GM12878 (cell line): ENCODE measurements at regions not wholly inside any gene's neighbourhood (a gene's known extent, or its start where the extent isn't known, plus 50 kb on each side); places are given as distances from the start of the nearest gene placed in this dataset.

Source experiments
- ATF7 ChIP-seq: fragments of 450-650 bp; IDR thresholded peaks from 2 replicates; pipeline ENCODE4 v1.6.1; 2016; ENCODE audit warnings: low read depth, mild to moderate bottlenecking
- CREM ChIP-seq: IDR thresholded peaks from 2 replicates; pipeline ENCODE4 v1.6.1; 2014; ENCODE audit warnings: antibody characterized with exemption, low read depth
- CTCF ChIP-seq, 3 experiments: IDR thresholded peaks in 2 of 3; conservative IDR thresholded peaks in 1 of 3; 2 replicates each; pipeline ENCODE4 v1.5.1; 2011; ENCODE audit warnings: low read depth in 3 of 3, low read length in 3 of 3, mild to moderate bottlenecking in 3 of 3, control low read depth in 2 of 3, moderate library complexity in 2 of 3, inconsistent platforms in 1 of 3, mixed read lengths in 1 of 3; ENCODE audit not compliant: control insufficient read depth in 2 of 3, insufficient read depth in 1 of 3; ENCODE audit errors: extremely low read depth in 1 of 3
- E2F4 ChIP-seq: IDR thresholded peaks from 2 replicates; pipeline ENCODE4 v1.6.1; 2012; ENCODE audit warnings: low read depth, low read length, improper control_type of control experiment
- EP300 ChIP-seq, 2 experiments: fragments of 150-350 bp in 1 of 2; IDR thresholded peaks; 2 replicates each; pipeline ENCODE4 v1.6.1; 2011 to 2012; ENCODE audit warnings: low read depth in 2 of 2, low read length in 2 of 2, borderline replicate concordance in 1 of 2, improper control_type of control experiment in 1 of 2, inconsistent platforms in 1 of 2; ENCODE audit not compliant: control insufficient read depth in 1 of 2
- EZH2 ChIP-seq: IDR thresholded peaks from 2 replicates; pipeline ENCODE4 v1.6.1; 2012; ENCODE audit warnings: low read depth, mild to moderate bottlenecking, control low read depth, inconsistent platforms, low read length, borderline replicate concordance; ENCODE audit not compliant: control insufficient read depth
- GABPA ChIP-seq: IDR thresholded peaks from 2 replicates; pipeline ENCODE4 v1.6.1; 2014; ENCODE audit warnings: antibody characterized with exemption, low read depth, mild to moderate bottlenecking, inconsistent platforms
- HDGF ChIP-seq: fragments of 450-650 bp; IDR thresholded peaks from 2 replicates; pipeline ENCODE4 v1.6.1; 2016; ENCODE audit warnings: antibody characterized with exemption
- JUND ChIP-seq: IDR thresholded peaks from 2 replicates; pipeline ENCODE4 v1.6.1; 2012; ENCODE audit warnings: low read depth, mild to moderate bottlenecking, low read length, improper control_type of control experiment, moderate library complexity
- KDM1A ChIP-seq: fragments of 200-600 bp; sonication (generic); IDR thresholded peaks from 2 replicates; pipeline ENCODE4 v1.6.1; 2016; ENCODE audit warnings: borderline replicate concordance
- RAD21 ChIP-seq: IDR thresholded peaks from 2 replicates; pipeline ENCODE4 v1.6.1; 2011; ENCODE audit warnings: mild to moderate bottlenecking, low read depth, low read length, moderate library complexity; ENCODE audit not compliant: insufficient read depth
- SP1 ChIP-seq: IDR thresholded peaks from one replicate; pipeline ENCODE4 v1.6.1; 2011; ENCODE audit warnings: low read depth, low read length
- TCF7 ChIP-seq: IDR thresholded peaks from 2 replicates; pipeline ENCODE4 v1.6.1; 2014; ENCODE audit warnings: antibody characterized with exemption, borderline replicate concordance
- ZNF274 ChIP-seq: IDR thresholded peaks from one replicate; pipeline ENCODE4 v1.8.0; 2011; ENCODE audit not compliant: insufficient read length, insufficient read depth

- no peak for TF ChIP-seq TCF7
- no peak for TF ChIP-seq CTCF (IDR thresholded peaks at IDR 0.05 in 2 of 3, conservative IDR thresholded peaks at IDR 0.05 in 1 of 3; ENCODE audit: control insufficient read depth in 2 of 3, extremely low read depth in 1 of 3, insufficient read depth in 1 of 3, low read depth in 3 of 3, low read length in 3 of 3)
- TF ChIP-seq EZH2, result no peak
- no peak for TF ChIP-seq GABPA
- TF ChIP-seq KDM1A, result no peak
- no peak for TF ChIP-seq ATF7
- TF ChIP-seq HDGF, result no peak
- no peak for TF ChIP-seq JUND
- no peak for TF ChIP-seq ZNF274
- no peak for TF ChIP-seq EP300 (IDR thresholded peaks at IDR 0.05; ENCODE audit: borderline replicate concordance in 1 of 2, control insufficient read depth in 1 of 2, low read depth in 2 of 2, low read length in 2 of 2)
- no peak for TF ChIP-seq E2F4
- TF ChIP-seq RAD21, result no peak
- TF ChIP-seq CREM, result no peak
- no peak for TF ChIP-seq SP1
Observed at GRCh38 chr9:93376411-93376810, 75.1 kb upstream of the FAM120A start.
